Loucy (cell line): ENCODE measurements at regions not wholly inside any gene's neighbourhood (a gene's known extent, or its start where the extent isn't known, plus 50 kb on each side); places are given as distances from the start of the nearest gene placed in this dataset.

ENCODE experiments used
- H2AFZ ChIP-seq: fragments of 200-600 bp; sonication (generic); 2 replicates; pipeline ENCODE4 v1.6.0; 2016; ENCODE audit warnings: antibody characterized with exemption, mild to moderate bottlenecking, low read length, moderate library complexity
- H3F3A ChIP-seq: fragments of 200-600 bp; 2 replicates; pipeline ENCODE4 v1.6.0; 2016; ENCODE audit warnings: antibody characterized with exemption, low read depth, mild to moderate bottlenecking
- H3K27me3 ChIP-seq: fragments of 200-600 bp; sonication (generic); 2 replicates; pipeline ENCODE4 v1.6.1; 2014; ENCODE audit warnings: low read length, mild to moderate bottlenecking; ENCODE audit not compliant: insufficient read depth, poor library complexity, severe bottlenecking
- H3K36me3 ChIP-seq: fragments of 200-600 bp; sonication (generic); 2 replicates; pipeline ENCODE4 v1.6.1; 2016; ENCODE audit warnings: low read length; ENCODE audit not compliant: insufficient read depth
- H3K4me1 ChIP-seq: fragments of 200-600 bp; sonication (generic); 2 replicates; pipeline ENCODE4 v1.5.1; 2014; ENCODE audit warnings: low read length, mild to moderate bottlenecking; ENCODE audit not compliant: insufficient read depth, poor library complexity, severe bottlenecking
- H3K4me2 ChIP-seq: fragments of 200-600 bp; sonication (generic); 2 replicates; pipeline ENCODE4 v1.6.0; 2014; ENCODE audit warnings: antibody characterized with exemption, low read length, low read depth, mild to moderate bottlenecking; ENCODE audit not compliant: poor library complexity, severe bottlenecking
- H3K4me3 ChIP-seq: fragments of 200-600 bp; sonication (generic); 2 replicates; pipeline ENCODE4 v1.5.1; 2014; ENCODE audit warnings: low read length, mild to moderate bottlenecking, mixed read lengths; ENCODE audit not compliant: poor library complexity, severe bottlenecking
- H3K79me2 ChIP-seq: fragments of 200-600 bp; sonication (generic); 2 replicates; pipeline ENCODE4 v1.6.1; 2014; ENCODE audit warnings: low read length; ENCODE audit not compliant: insufficient read depth
- H3K9ac ChIP-seq: fragments of 200-600 bp; sonication (generic); 2 replicates; pipeline ENCODE4 v1.6.0; 2014; ENCODE audit warnings: mild to moderate bottlenecking, low read depth, low read length, moderate library complexity; ENCODE audit not compliant: poor library complexity, severe bottlenecking
- H3K9me2 ChIP-seq: fragments of 200-600 bp; sonication (generic); replicated peaks from 2 replicates; pipeline ENCODE4 v1.6.1; 2016; ENCODE audit warnings: low read depth, low read length, mixed read lengths
- H3K9me3 ChIP-seq: fragments of 200-600 bp; sonication (generic); 2 replicates; pipeline ENCODE4 v1.6.1; 2014; ENCODE audit warnings: mild to moderate bottlenecking, antibody characterized with exemption, low read length, low read depth; ENCODE audit not compliant: insufficient read depth
- H4K20me1 ChIP-seq: fragments of 200-600 bp; sonication (generic); 2 replicates; pipeline ENCODE4 v1.6.0; 2014; ENCODE audit warnings: antibody characterized with exemption, low read length, mild to moderate bottlenecking; ENCODE audit not compliant: insufficient read depth, poor library complexity, severe bottlenecking
- EZH2phosphoT487 ChIP-seq: fragments of 200-600 bp; IDR thresholded peaks from 2 replicates; pipeline ENCODE4 v1.6.1; 2018; ENCODE audit warnings: antibody characterized with exemption, mild to moderate bottlenecking, moderate library complexity, borderline replicate concordance
- TF ChIP-seq, protein P1 (sequence below): fragments of 200-600 bp; sonication (generic); conservative IDR thresholded peaks from 2 replicates; pipeline ENCODE4 v1.5.1; 2014; ENCODE audit warnings: mild to moderate bottlenecking, antibody characterized with exemption, low read length

DNA sequence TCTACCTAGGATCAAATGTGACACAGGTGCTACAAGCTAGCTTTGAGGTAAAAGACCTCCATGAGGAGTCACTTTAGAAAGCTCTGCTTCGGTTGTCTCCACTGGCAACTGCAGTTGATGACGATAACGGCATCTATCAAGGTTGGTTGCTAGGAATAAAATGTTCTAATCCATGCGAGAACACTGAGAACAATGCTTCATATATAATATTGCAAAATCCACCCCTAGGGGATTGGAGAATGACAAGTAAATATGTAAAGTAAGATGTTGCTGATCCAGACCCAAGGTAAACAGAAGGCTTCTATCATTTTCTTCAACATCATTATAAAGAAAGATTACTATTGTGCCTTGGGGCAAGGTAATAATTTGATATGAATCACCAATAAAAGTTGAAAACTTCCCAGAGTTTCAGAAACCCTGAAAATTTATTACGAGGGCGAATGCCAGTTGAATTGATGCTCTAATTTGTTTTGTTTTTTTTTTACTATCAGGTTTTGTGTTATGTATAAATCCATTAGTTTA lies 1003.4 kb downstream of the CDH18 start:
- Histone ChIP-seq H3K9me3 (no peaks in the 10 kb centered on the region), H3K4me2 (no peak overlapping the region), H3K4me3 (no peak overlapping the region), H3K9ac (no peak overlapping the region), H3K36me3 (no peaks in the 10 kb centered on the region), H2AFZ (no peak overlapping the region), H3K4me1 (no peaks in the 10 kb centered on the region), H3F3A (no peaks in the 10 kb centered on the region), H3K27me3 (no peaks in the 10 kb centered on the region), H4K20me1 (no peaks in the 10 kb centered on the region), H3K9me2 (no peaks in the 10 kb centered on the region), H3K79me2 (no peaks in the 10 kb centered on the region)
- TF ChIP-seq EZH2phosphoT487 = no peak
- TF ChIP-seq, protein P1, sequence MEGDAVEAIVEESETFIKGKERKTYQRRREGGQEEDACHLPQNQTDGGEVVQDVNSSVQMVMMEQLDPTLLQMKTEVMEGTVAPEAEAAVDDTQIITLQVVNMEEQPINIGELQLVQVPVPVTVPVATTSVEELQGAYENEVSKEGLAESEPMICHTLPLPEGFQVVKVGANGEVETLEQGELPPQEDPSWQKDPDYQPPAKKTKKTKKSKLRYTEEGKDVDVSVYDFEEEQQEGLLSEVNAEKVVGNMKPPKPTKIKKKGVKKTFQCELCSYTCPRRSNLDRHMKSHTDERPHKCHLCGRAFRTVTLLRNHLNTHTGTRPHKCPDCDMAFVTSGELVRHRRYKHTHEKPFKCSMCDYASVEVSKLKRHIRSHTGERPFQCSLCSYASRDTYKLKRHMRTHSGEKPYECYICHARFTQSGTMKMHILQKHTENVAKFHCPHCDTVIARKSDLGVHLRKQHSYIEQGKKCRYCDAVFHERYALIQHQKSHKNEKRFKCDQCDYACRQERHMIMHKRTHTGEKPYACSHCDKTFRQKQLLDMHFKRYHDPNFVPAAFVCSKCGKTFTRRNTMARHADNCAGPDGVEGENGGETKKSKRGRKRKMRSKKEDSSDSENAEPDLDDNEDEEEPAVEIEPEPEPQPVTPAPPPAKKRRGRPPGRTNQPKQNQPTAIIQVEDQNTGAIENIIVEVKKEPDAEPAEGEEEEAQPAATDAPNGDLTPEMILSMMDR = no peak

DNA sequence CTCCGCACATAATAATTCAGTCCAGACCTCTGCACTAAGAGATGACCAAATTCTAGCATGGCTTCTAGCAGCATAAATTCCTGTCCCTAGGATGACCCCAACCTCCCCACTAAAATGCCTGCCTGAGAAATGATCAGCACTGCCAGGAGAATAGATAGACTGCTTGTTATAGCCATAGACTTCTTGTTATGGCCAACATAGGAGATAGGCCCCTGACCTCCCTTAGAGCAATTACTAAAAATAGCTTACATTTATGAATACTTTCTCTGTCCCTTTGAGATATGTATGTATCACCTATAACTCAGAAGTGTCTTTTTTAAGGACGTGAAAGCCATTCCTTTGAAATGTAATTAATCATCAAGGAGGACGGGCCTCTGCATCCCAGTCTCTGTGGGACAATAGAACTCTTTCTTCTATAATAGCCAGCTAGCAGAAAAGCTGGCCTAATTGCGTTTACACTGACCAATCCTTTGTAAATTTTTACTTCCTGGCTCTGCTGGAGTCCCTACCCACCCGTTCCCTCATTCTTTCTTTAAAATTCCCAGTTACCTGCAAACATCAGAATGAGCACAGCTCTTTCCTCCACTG lies 1002.7 kb downstream of the CDH18 start:
- Histone ChIP-seq H3K9ac (no peak overlapping the region), H3K4me3 (no peak overlapping the region), H3K9me2 (no peaks in the 10 kb centered on the region), H3K27me3 (no peaks in the 10 kb centered on the region), H3F3A (no peaks in the 10 kb centered on the region), H3K4me1 (no peaks in the 10 kb centered on the region), H4K20me1 (no peaks in the 10 kb centered on the region), H2AFZ (no peak overlapping the region), H3K79me2 (no peaks in the 10 kb centered on the region), H3K9me3 (no peaks in the 10 kb centered on the region), H3K36me3 (no peaks in the 10 kb centered on the region), H3K4me2 (no peak overlapping the region)
- TF ChIP-seq, protein P1 = no peak
- TF ChIP-seq EZH2phosphoT487 = no peak

DNA sequence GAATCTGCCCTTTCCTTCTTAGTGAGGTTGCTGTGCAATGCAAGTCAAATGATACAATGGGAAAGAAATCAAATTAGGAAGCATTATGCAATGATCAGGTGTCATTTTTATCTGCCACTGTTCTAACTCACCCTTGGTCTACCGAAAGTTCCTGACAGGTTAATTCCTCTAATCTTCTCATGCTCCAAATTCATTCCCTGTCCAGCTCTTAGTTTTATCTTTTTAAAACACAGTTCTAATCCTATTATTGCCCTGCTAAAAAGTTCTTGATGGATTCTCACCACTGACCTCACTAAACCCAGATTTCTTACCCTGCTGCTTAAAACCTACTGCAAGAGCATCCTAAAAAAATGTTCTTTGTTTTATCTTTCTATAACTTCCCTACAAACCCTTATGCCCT lies 1000.9 kb downstream of the CDH18 start:
- Histone ChIP-seq H3K36me3 (no peaks in the 10 kb centered on the region), H3K4me1 (no peaks in the 10 kb centered on the region), H3K4me3 (no peak overlapping the region), H3K9me2 (no peaks in the 10 kb centered on the region), H2AFZ (no peak overlapping the region), H3K9ac (no peak overlapping the region), H3K79me2 (no peaks in the 10 kb centered on the region), H3F3A (no peaks in the 10 kb centered on the region), H3K4me2 (no peak overlapping the region), H4K20me1 (no peaks in the 10 kb centered on the region), H3K9me3 (no peaks in the 10 kb centered on the region), H3K27me3 (no peaks in the 10 kb centered on the region)
- TF ChIP-seq, protein P1 = no peak
- no peak for TF ChIP-seq EZH2phosphoT487
